Erythroblast (primary cell): ENCODE measurements at regions not wholly inside any gene's neighbourhood (a gene's known extent, or its start where the extent isn't known, plus 50 kb on each side); places are given as distances from the start of the nearest gene placed in this dataset.

Source experiments
- GATA1 ChIP-seq: IDR thresholded peaks from 2 replicates; pipeline ENCODE4 v1.6.1; 2011; ENCODE audit warnings: low read depth, mild to moderate bottlenecking, control low read depth, low read length, moderate library complexity
- POLR2A ChIP-seq: IDR thresholded peaks from 2 replicates; pipeline ENCODE4 v1.6.1; 2011; ENCODE audit warnings: mild to moderate bottlenecking, low read length

GRCh38 chr1:213751064-213751397 is 236.7 kb upstream of the PROX1 start:
- no peak for TF ChIP-seq POLR2A
- no peak for TF ChIP-seq GATA1
